Kidney (tissue), 13 donors: ENCODE measurements at regions not wholly inside any gene's neighbourhood (a gene's known extent, or its start where the extent isn't known, plus 50 kb on each side); places are given as distances from the start of the nearest gene placed in this dataset.

ENCODE experiments used
- DNase-seq, 5 donors: peaks; one replicate each; pipeline ENCODE4 v3.0.0-alpha.2; 2013 to 2020
- FAIRE-seq: peaks from 2 replicates; lab custom pipeline; 2012; peaks lifted over from hg19 to GRCh38; lab: Jason Lieb, UNC
- H3K27ac ChIP-seq, 2 donors: one replicate each; pipeline ENCODE4 v1.7.0; 2013; ENCODE audit warnings: low read depth in 2 of 2, low read length in 2 of 2, inconsistent platforms in 1 of 2
- H3K27me3 ChIP-seq: one replicate; pipeline ENCODE4 v1.7.1; 2013; ENCODE audit warnings: low read length, inconsistent platforms; ENCODE audit not compliant: control insufficient read depth, insufficient read depth
- H3K36me3 ChIP-seq, 3 donors: one replicate each; pipeline versions ENCODE4 v1.7.0 to v1.7.1; 2013; ENCODE audit warnings: low read length in 3 of 3, control low read depth in 1 of 3, inconsistent platforms in 1 of 3; ENCODE audit not compliant: insufficient read depth in 3 of 3, control insufficient read depth in 2 of 3
- H3K4me1 ChIP-seq, 3 donors: one replicate each; pipeline versions ENCODE4 v1.7.0 to v1.7.1; 2013; ENCODE audit warnings: low read length in 3 of 3, inconsistent platforms in 1 of 3, low read depth in 1 of 3; ENCODE audit not compliant: control insufficient read depth in 2 of 3, insufficient read depth in 2 of 3
- H3K4me3 ChIP-seq, 3 donors: one replicate each; pipeline versions ENCODE4 v1.7.0 to v1.8.1; 2013; ENCODE audit warnings: low read length in 3 of 3, control low read depth in 1 of 3, inconsistent platforms in 1 of 3
- H3K9ac ChIP-seq, 3 donors: one replicate each; pipeline versions ENCODE4 v1.7.0 to v1.7.1; 2013; ENCODE audit warnings: low read length in 3 of 3, control low read depth in 1 of 3, inconsistent platforms in 1 of 3
- H3K9me3 ChIP-seq, 3 donors: one replicate each; pipeline versions ENCODE4 v1.7.0 to v1.7.1; 2013; ENCODE audit warnings: low read length in 3 of 3, control low read depth in 1 of 3, inconsistent platforms in 1 of 3; ENCODE audit not compliant: control insufficient read depth in 2 of 3, insufficient read depth in 1 of 3
- intact Hi-C: fragments of 100-400 bp; cut with DNase I; formaldehyde crosslinking; loops from one replicate; pipeline ENCODE4 v1.11.1; 2022
- TF ChIP-seq, protein P1 (sequence below): IDR thresholded peaks from 3 replicates; pipeline ENCODE4 v1.5.1; 2012; ENCODE audit warnings: mild to moderate bottlenecking, moderate library complexity, borderline replicate concordance; ENCODE audit not compliant: insufficient read depth; ENCODE audit errors: extremely low read depth
- donor health status: control.
- donor health status: control.
- donor health status: control.
- donor health status: control.
- donor health status: control.
- donor health status: DM: yes; HTN: yes; CAD: no.
- donor health status: Normal renal cell carcinoma (clear cell type).

DNA sequence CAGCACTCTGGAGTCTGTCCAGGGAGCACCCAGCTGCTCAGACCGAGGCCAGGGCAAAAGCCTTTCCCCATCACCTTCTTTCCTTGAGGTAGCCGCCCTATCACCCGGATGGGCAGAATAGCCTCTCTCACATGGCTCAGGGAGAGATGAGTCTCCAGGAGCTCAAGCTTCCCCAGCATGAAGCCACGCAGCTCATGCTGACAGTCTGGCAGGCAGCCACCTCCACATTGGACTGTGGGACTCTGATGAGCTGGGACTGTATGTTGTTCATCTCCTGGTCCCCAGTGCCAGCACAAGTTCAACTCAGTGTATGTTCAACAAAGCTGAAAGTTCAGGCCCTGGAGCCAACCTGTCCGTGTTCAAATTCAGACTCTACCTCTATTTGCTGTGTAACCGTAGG lies 75.2 kb upstream of the ZC3H12A start:
- H3K36me3 ChIP-seq: no peaks in the 10 kb centered on the region
- H3K27ac ChIP-seq: no peak overlapping the region
- no peak overlapping the region for H3K9ac ChIP-seq
- H3K4me3 ChIP-seq: no peak overlapping the region
- DNase-seq (no peak), FAIRE-seq (no peak)
- no peaks in the 10 kb centered on the region for H3K9me3 ChIP-seq
- H3K4me1 ChIP-seq: no peaks in the 10 kb centered on the region
- no peaks in the 10 kb centered on the region for H3K27me3 ChIP-seq
- intact Hi-C loops: no loop called here
- TF ChIP-seq, protein P1, sequence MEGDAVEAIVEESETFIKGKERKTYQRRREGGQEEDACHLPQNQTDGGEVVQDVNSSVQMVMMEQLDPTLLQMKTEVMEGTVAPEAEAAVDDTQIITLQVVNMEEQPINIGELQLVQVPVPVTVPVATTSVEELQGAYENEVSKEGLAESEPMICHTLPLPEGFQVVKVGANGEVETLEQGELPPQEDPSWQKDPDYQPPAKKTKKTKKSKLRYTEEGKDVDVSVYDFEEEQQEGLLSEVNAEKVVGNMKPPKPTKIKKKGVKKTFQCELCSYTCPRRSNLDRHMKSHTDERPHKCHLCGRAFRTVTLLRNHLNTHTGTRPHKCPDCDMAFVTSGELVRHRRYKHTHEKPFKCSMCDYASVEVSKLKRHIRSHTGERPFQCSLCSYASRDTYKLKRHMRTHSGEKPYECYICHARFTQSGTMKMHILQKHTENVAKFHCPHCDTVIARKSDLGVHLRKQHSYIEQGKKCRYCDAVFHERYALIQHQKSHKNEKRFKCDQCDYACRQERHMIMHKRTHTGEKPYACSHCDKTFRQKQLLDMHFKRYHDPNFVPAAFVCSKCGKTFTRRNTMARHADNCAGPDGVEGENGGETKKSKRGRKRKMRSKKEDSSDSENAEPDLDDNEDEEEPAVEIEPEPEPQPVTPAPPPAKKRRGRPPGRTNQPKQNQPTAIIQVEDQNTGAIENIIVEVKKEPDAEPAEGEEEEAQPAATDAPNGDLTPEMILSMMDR: no peak

DNA sequence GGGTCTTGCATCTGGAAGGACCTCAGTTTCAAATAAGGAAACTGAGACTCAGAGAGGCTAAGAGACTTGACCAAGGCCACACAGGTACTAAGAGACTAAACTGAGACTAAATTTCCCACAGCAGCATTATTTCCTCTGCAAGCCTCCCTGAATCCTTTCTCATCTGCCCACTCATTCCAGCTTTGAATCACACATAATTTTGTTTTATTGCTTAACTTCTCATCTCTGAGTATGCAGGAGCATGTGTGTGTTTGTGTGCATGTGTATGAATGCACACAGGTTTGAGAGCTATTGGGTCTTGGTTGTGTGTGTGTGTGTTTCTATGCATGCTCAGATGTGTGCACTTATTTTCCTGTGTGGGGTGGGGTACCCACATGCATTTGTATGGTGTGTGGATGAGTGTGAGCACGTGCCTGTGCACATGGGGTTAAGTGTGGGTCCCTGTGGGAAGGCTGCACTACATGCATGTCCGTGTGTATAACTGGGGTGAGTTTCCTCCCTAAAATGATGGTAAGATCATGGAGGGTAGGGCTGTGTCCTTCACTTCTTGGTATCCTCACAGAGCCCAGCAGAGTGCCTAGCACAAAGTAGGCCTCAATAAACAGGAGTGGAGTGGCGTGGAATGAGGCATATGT lies 74.4 kb upstream of the ZC3H12A start:
- H3K4me1 ChIP-seq: no peaks in the 10 kb centered on the region
- intact Hi-C loops: no loop called here
- no peak for FAIRE-seq
- no peak overlapping the region for H3K27ac ChIP-seq
- H3K36me3 ChIP-seq: no peaks in the 10 kb centered on the region
- TF ChIP-seq, protein P1: no peak
- no peak overlapping the region for H3K4me3 ChIP-seq
- no peak for DNase-seq
- H3K9ac ChIP-seq: no peak overlapping the region
- H3K27me3 ChIP-seq: no peaks in the 10 kb centered on the region
- H3K9me3 ChIP-seq: no peaks in the 10 kb centered on the region

DNA sequence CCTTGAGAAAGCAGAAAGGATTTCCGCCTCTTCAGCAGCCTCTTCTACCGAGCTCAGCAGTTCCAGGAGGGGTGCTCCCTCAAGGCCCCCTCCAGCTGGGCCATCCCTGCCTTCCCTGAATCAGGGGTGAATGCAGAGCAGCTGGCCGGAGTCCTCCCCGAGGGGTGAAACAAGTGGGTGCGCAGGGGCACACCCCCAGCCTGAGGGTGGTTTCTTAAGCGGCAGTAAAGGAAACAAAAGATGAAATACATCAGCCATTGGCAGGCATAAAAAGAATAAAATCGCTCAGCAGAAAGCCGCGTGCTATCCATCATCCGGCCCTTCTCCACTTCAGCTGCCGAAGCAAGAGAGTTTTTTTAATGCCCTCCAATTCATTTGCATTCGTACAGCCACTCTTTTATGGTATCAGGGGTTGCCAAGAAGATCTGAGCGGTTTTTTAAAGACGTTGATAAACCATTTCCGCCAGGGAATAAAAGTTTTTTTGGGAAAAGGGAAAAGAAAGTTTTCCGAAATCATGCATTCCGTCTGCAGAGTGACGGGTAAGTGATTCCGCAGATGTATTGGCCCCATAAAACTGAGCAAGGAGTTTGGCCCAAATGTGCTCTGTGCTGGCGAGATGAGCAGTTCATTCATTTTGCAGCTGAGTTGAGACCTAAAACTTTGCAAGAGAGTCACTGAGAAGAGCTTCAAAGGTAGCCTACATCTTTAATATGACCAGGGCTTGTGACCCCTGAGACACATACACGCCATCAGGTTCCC lies 73.7 kb upstream of the ZC3H12A start:
- no peak for DNase-seq
- H3K4me3 ChIP-seq: no peak overlapping the region
- intact Hi-C loops: no loop called here
- no peaks in the 10 kb centered on the region for H3K27me3 ChIP-seq
- no peak overlapping the region for H3K9ac ChIP-seq
- H3K27ac ChIP-seq: no peak overlapping the region
- TF ChIP-seq, protein P1: no peak
- H3K4me1 ChIP-seq: no peaks in the 10 kb centered on the region
- no peaks in the 10 kb centered on the region for H3K9me3 ChIP-seq
- no peak for FAIRE-seq
- H3K36me3 ChIP-seq: no peaks in the 10 kb centered on the region
